Choroid plexus epithelial cell (primary cell): ENCODE measurements at regions not wholly inside any gene's neighbourhood (a gene's known extent, or its start where the extent isn't known, plus 50 kb on each side); places are given as distances from the start of the nearest gene placed in this dataset.

Experiments
- DNase-seq: peaks from one replicate; pipeline ENCODE4 v3.0.0-alpha.2; 2010; ENCODE audit warnings: low read depth
- H3K4me3 ChIP-seq: 2 replicates; pipeline ENCODE4 v1.5.1; 2011; ENCODE audit warnings: low read depth, mild to moderate bottlenecking, control low read depth, low read length, moderate library complexity
- TF ChIP-seq, protein P1 (sequence below): conservative IDR thresholded peaks from 2 replicates; pipeline ENCODE4 v1.5.1; 2011; ENCODE audit warnings: low read depth, mild to moderate bottlenecking, control low read depth, inconsistent platforms, low read length, moderate library complexity

DNA sequence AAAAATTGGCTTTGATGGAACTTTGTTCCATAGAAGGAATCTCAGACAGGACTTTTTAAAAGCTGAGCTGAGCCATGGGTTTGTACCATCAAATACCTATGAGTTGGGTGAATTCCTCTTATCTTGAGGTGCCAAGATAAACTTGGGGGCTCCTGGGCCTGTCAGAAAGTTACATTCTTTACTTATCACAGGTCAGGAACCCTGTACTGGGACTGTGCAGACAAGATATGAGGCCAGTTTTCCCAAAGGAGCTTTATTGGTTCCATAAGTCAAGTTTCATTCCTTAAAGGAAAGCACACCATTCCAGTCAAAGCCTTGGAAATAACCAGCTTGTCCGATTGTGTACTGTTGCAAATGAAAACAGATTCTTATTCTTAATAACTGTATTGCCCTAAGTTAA is 72.4 kb upstream of the PACRGL start:
- TF ChIP-seq, protein P1, sequence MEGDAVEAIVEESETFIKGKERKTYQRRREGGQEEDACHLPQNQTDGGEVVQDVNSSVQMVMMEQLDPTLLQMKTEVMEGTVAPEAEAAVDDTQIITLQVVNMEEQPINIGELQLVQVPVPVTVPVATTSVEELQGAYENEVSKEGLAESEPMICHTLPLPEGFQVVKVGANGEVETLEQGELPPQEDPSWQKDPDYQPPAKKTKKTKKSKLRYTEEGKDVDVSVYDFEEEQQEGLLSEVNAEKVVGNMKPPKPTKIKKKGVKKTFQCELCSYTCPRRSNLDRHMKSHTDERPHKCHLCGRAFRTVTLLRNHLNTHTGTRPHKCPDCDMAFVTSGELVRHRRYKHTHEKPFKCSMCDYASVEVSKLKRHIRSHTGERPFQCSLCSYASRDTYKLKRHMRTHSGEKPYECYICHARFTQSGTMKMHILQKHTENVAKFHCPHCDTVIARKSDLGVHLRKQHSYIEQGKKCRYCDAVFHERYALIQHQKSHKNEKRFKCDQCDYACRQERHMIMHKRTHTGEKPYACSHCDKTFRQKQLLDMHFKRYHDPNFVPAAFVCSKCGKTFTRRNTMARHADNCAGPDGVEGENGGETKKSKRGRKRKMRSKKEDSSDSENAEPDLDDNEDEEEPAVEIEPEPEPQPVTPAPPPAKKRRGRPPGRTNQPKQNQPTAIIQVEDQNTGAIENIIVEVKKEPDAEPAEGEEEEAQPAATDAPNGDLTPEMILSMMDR, result no peak
- no peak overlapping the region for H3K4me3 ChIP-seq
- DNase-seq, result no peak

DNA sequence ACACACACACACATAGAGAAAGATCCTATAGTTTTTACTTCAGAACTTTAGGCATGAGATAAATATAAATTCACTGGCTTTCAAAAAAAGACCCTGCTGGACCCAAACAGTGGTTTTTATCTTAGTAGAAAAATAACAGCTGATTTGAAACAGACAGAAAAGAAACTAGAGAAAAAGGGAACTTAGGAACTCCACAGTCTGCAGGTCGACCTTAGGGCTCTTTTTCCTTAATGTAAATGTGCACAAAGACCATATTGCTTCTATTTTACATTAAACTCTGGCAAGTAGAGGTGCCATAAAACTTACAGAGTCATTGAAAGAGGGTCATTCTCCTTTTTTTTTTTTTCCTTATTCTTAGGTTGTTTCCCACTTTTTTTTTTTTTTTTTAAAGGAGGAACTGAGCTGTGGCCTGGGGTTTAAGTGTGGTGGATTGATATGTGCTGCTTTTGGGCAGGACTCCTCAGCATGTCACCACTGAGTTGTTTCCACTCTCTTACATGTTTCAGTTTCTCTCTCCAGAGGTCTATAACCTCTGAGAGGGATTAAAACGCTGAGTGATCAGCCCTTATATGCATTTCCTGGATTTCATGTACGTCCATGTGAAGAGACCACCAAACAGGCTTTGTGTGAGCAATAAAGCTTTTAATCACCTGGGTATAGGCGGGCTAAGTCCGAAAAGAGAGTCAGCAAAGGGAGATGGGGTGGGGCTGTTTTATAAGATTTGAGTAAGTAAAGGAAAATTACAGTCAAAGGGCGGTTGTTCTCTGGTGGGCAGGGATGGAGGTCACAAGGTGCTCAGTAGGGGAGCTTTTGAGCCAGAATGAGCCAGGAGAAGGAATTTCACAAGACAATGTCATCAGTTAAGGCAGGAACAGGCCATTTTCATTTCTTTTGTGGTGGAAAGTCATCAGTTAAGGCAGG is 70.8 kb upstream of the PACRGL start:
- DNase-seq, result no peak
- TF ChIP-seq, protein P1, result no peak
- H3K4me3 ChIP-seq, result no peak overlapping the region

GRCh38 chr4:20638825-20639224 is 61.4 kb upstream of the PACRGL start:
- no peak for DNase-seq
- no peak overlapping the region for H3K4me3 ChIP-seq
- TF ChIP-seq, protein P1, result no peak

- TF ChIP-seq, protein P1, result no peak
- H3K4me3 ChIP-seq, result no peak overlapping the region
- no peak for DNase-seq
These were observed 60.9 kb upstream of the PACRGL start for GRCh38 chr4:20639346-20639745.

DNA sequence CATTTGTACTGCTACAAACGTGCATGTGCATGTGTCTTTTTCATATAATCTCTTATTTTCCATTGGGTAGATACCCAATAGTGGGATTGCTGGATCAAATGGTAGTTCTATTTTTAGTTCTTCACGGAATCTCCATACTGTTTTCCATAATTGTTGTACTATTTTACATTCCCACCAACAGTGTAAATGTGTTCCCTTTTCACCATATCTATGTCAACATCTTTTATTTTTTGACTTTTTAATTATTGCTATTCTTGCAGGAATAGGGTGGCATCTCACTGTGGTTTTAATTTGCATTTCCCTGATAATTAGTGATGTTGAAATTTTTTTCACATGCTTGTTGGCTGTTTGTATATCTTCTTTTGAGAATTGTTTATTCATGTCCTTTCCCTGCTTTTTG is 59.3 kb upstream of the PACRGL start:
- DNase-seq, result no peak
- H3K4me3 ChIP-seq, result no peak overlapping the region
- TF ChIP-seq, protein P1, result no peak

GRCh38 chr4:20641976-20642375 is 58.3 kb upstream of the PACRGL start:
- DNase-seq, result no peak
- TF ChIP-seq, protein P1, result no peak
- no peak overlapping the region for H3K4me3 ChIP-seq

DNA sequence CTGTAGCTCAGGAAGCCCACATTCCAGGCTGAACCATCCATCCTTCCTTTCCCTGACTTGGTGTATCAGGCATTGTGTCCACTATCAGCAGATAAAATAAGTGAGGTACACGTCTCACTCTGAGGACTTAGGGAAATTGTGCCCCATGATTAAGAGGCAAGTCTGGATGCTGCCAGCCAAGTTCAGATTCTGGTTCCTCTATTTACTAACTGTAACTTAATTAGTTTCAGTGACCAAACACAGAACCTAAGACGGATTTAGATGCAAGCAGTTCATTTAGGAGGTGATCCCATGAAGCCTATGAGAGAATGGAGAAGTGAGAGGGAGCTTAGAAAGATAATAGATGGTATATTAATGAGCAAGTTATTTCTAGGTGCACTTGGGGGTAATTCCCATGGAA is 56.6 kb upstream of the PACRGL start:
- TF ChIP-seq, protein P1, result no peak
- H3K4me3 ChIP-seq, result no peak overlapping the region
- no peak for DNase-seq
